A673 (cell line): ENCODE measurements at regions not wholly inside any gene's neighbourhood (a gene's known extent, or its start where the extent isn't known, plus 50 kb on each side); places are given as distances from the start of the nearest gene placed in this dataset.

ENCODE experiments used
- EZH2 ChIP-seq: fragments of 200-600 bp; sonication (generic); IDR thresholded peaks from 2 replicates; pipeline ENCODE4 v1.6.1; 2017; ENCODE audit warnings: borderline replicate concordance, low read depth, mild to moderate bottlenecking, mixed read lengths, antibody characterized with exemption, low read length; ENCODE audit not compliant: poor library complexity, severe bottlenecking
- TF ChIP-seq, protein P1 (sequence below): fragments of 300-800, 200-600 bp; sonication (generic); conservative IDR thresholded peaks from 2 replicates; pipeline ENCODE4 v1.5.1; 2017; ENCODE audit warnings: low read depth, mild to moderate bottlenecking, antibody characterized with exemption, low read length, moderate library complexity, mixed read lengths

DNA sequence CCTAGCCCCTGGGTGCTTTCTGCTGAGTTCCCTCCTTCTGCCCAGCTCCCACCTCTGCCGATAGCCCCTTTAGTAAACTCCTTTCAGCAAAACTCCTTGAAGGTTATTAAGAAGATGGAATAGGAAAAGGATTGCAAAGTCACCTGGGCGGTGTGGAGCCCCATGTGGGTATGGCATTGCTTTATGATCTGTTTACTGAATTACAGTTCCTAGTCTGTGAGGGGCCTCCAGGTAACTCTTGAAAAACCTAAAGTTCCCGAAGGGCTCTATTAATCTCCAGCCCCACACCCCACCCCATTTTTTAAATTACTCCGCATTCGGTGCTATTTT is 116.9 kb upstream of the UXS1 start:
- TF ChIP-seq, protein P1, sequence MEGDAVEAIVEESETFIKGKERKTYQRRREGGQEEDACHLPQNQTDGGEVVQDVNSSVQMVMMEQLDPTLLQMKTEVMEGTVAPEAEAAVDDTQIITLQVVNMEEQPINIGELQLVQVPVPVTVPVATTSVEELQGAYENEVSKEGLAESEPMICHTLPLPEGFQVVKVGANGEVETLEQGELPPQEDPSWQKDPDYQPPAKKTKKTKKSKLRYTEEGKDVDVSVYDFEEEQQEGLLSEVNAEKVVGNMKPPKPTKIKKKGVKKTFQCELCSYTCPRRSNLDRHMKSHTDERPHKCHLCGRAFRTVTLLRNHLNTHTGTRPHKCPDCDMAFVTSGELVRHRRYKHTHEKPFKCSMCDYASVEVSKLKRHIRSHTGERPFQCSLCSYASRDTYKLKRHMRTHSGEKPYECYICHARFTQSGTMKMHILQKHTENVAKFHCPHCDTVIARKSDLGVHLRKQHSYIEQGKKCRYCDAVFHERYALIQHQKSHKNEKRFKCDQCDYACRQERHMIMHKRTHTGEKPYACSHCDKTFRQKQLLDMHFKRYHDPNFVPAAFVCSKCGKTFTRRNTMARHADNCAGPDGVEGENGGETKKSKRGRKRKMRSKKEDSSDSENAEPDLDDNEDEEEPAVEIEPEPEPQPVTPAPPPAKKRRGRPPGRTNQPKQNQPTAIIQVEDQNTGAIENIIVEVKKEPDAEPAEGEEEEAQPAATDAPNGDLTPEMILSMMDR = no peak
- no peak for TF ChIP-seq EZH2
